ENCODE measurements at regions not wholly inside any gene's neighbourhood (a gene's known extent, or its start where the extent isn't known, plus 50 kb on each side); places are given as distances from the start of the nearest gene placed in this dataset.
"Not testable (repeated sequence)": the region's sequence is repeated elsewhere in the genome, so short reads cannot be mapped to it uniquely, and the experiment has no call there.

GRCh38 chr9:87206064-87206661 lies 258.9 kb upstream of the GAS1 start:
- no peaks in the 10 kb centered on the region for H4K20me1 ChIP-seq (replicated peaks in 1 of 2; ENCODE audit: control insufficient read depth in 1 of 2, insufficient read depth in 2 of 2, low read length in 2 of 2)
- no peak overlapping the region for H2BK20ac ChIP-seq (ENCODE audit: low read length)
- no peak overlapping the region for H3K4me3 ChIP-seq (ENCODE audit: extremely low read depth in 1 of 4, insufficient read depth in 2 of 4, low read depth in 3 of 4, low read length in 4 of 4)
- H3K23ac ChIP-seq (ENCODE audit: insufficient read length): no peak overlapping the region
- H3K27me3 ChIP-seq (replicated peaks in 1 of 4; ENCODE audit: control insufficient read depth in 3 of 4, extremely low read depth in 1 of 4, insufficient read depth in 3 of 4, low read length in 3 of 4): no peaks in the 10 kb centered on the region
- no peak overlapping the region for H2BK120ac ChIP-seq (replicated peaks; ENCODE audit: low read depth, low read length)
- H4K8ac ChIP-seq (ENCODE audit: extremely low read depth, insufficient read depth, low read length): no peak overlapping the region
- no peak overlapping the region for H2BK12ac ChIP-seq (ENCODE audit: low read depth, low read length)
- H3K56ac ChIP-seq (replicated peaks; ENCODE audit: insufficient read length, low read depth, low read length): no peak overlapping the region
- DNase-seq (ENCODE audit: low read depth in 1 of 2, low spot score in 2 of 2) (no peak), FAIRE-seq (no peak)
- H2BK5ac ChIP-seq (ENCODE audit: low read depth, low read length): no peak overlapping the region
- H3K27ac ChIP-seq (ENCODE audit: low read depth, low read length): no peak overlapping the region
- POLR2A ChIA-PET (ENCODE audit: partially characterized antibody): no interaction called here
- no peak overlapping the region for H4K5ac ChIP-seq (ENCODE audit: insufficient read length, low read depth, low read length)
- H3K4me1 ChIP-seq (replicated peaks in 1 of 4; ENCODE audit: control insufficient read depth in 3 of 4, insufficient read depth in 4 of 4, low read length in 3 of 4): no peaks in the 10 kb centered on the region
- no peaks in the 10 kb centered on the region for H3K79me1 ChIP-seq (ENCODE audit: low read depth, low read length)
- no peak overlapping the region for H3K4ac ChIP-seq (replicated peaks; ENCODE audit: insufficient read length, low read depth, low read length)
- no peak overlapping the region for H4K91ac ChIP-seq (replicated peaks; ENCODE audit: insufficient read length, low read length)
- H3K9ac ChIP-seq (replicated peaks in 1 of 4; ENCODE audit: extremely low read depth in 1 of 4, low read depth in 3 of 4, low read length in 3 of 4): no peak overlapping the region
- H2AFZ ChIP-seq (ENCODE audit: low read length): no peak overlapping the region
- no peak overlapping the region for H2BK15ac ChIP-seq (ENCODE audit: low read length)
- no peak overlapping the region for H3K4me2 ChIP-seq (ENCODE audit: insufficient read depth in 1 of 2, low read depth in 2 of 2, low read length in 2 of 2)
- no peaks in the 10 kb centered on the region for H3K9me3 ChIP-seq (ENCODE audit: insufficient read depth in 2 of 2, low read depth in 1 of 2, low read length in 1 of 2)
- H3K36me3 ChIP-seq (ENCODE audit: control insufficient read depth in 2 of 4, insufficient read depth in 4 of 4, low read length in 3 of 4): no peaks in the 10 kb centered on the region
- H3K23me2 ChIP-seq (ENCODE audit: low read depth, low read length): no peaks in the 10 kb centered on the region
- CTCF ChIA-PET (ENCODE audit: partially characterized antibody): no interaction called here
- H3K18ac ChIP-seq (ENCODE audit: extremely low read depth, low read length): no peak overlapping the region
- H3K14ac ChIP-seq (ENCODE audit: insufficient read length): no peak overlapping the region
- no peak overlapping the region for H2AK5ac ChIP-seq (ENCODE audit: low read depth, low read length)
- 89% methylated on average over 7 of the region's 7 CpGs; no CpG with 5 or more reads in 1 of the 2 experiments for WGBS, 2 experiments (ENCODE audit: extremely low coverage in 1 of 2, insufficient coverage in 1 of 2, insufficient read length in 1 of 2, insufficient replicate concordance in 2 of 2, low coverage in 1 of 2, low lambda C conversion rate in 2 of 2, missing lambda C conversion rate in 1 of 2)
- TF ChIP-seq HDAC6 (IDR thresholded peaks at IDR 0.05; ENCODE audit: low read depth, low read length): no peak
- no peaks in the 10 kb centered on the region for H3K79me2 ChIP-seq (ENCODE audit: control insufficient read depth in 1 of 2, insufficient read depth in 2 of 2, low read length in 2 of 2)

- H3K4me3 ChIP-seq (ENCODE audit: extremely low read depth in 1 of 4, insufficient read depth in 2 of 4, low read depth in 3 of 4, low read length in 4 of 4); FAIRE-seq; H3K9ac ChIP-seq (replicated peaks in 1 of 4; ENCODE audit: extremely low read depth in 1 of 4, low read depth in 3 of 4, low read length in 3 of 4): not testable (repeated sequence)
Measured at GRCh38 chr9:87210658-87211057, 263.4 kb upstream of the GAS1 start.

More at GRCh38 chr9:87210658-87211057, 263.4 kb upstream of the GAS1 start:
- H2BK15ac ChIP-seq (ENCODE audit: low read length); H2BK120ac ChIP-seq (replicated peaks; ENCODE audit: low read depth, low read length); H3K23ac ChIP-seq (ENCODE audit: insufficient read length); H4K5ac ChIP-seq (ENCODE audit: insufficient read length, low read depth, low read length); H3K14ac ChIP-seq (ENCODE audit: insufficient read length); H3K56ac ChIP-seq (replicated peaks; ENCODE audit: insufficient read length, low read depth, low read length); H3K79me1 ChIP-seq (ENCODE audit: low read depth, low read length); H3K79me2 ChIP-seq (ENCODE audit: control insufficient read depth in 1 of 2, insufficient read depth in 2 of 2, low read length in 2 of 2); H4K20me1 ChIP-seq (replicated peaks in 1 of 2; ENCODE audit: control insufficient read depth in 1 of 2, insufficient read depth in 2 of 2, low read length in 2 of 2); POLR2A ChIA-PET (ENCODE audit: partially characterized antibody); H4K91ac ChIP-seq (replicated peaks; ENCODE audit: insufficient read length, low read length); H2BK20ac ChIP-seq (ENCODE audit: low read length); H3K4me2 ChIP-seq (ENCODE audit: insufficient read depth in 1 of 2, low read depth in 2 of 2, low read length in 2 of 2); H3K27me3 ChIP-seq (replicated peaks in 1 of 4; ENCODE audit: control insufficient read depth in 3 of 4, extremely low read depth in 1 of 4, insufficient read depth in 3 of 4, low read length in 3 of 4); H3K18ac ChIP-seq (ENCODE audit: extremely low read depth, low read length); H3K9me3 ChIP-seq (ENCODE audit: insufficient read depth in 2 of 2, low read depth in 1 of 2, low read length in 1 of 2); H2AK5ac ChIP-seq (ENCODE audit: low read depth, low read length); DNase-seq (ENCODE audit: low read depth in 1 of 2, low spot score in 2 of 2); H3K36me3 ChIP-seq (ENCODE audit: control insufficient read depth in 2 of 4, insufficient read depth in 4 of 4, low read length in 3 of 4); H3K4ac ChIP-seq (replicated peaks; ENCODE audit: insufficient read length, low read depth, low read length); H4K8ac ChIP-seq (ENCODE audit: extremely low read depth, insufficient read depth, low read length); CTCF ChIA-PET (ENCODE audit: partially characterized antibody); H2BK5ac ChIP-seq (ENCODE audit: low read depth, low read length); H3K27ac ChIP-seq (ENCODE audit: low read depth, low read length); H3K4me1 ChIP-seq (replicated peaks in 1 of 4; ENCODE audit: control insufficient read depth in 3 of 4, insufficient read depth in 4 of 4, low read length in 3 of 4); H2AFZ ChIP-seq (ENCODE audit: low read length); H3K23me2 ChIP-seq (ENCODE audit: low read depth, low read length); H2BK12ac ChIP-seq (ENCODE audit: low read depth, low read length): not testable (repeated sequence)
- 98% methylated on average over 3 of the region's 3 CpGs; no CpG with 5 or more reads in 1 of the 2 experiments for WGBS, 2 experiments (ENCODE audit: extremely low coverage in 1 of 2, insufficient coverage in 1 of 2, insufficient read length in 1 of 2, insufficient replicate concordance in 2 of 2, low coverage in 1 of 2, low lambda C conversion rate in 2 of 2, missing lambda C conversion rate in 1 of 2)
